ENCODE measurements at regions not wholly inside any gene's neighbourhood (a gene's known extent, or its start where the extent isn't known, plus 50 kb on each side); places are given as distances from the start of the nearest gene placed in this dataset.

DNA sequence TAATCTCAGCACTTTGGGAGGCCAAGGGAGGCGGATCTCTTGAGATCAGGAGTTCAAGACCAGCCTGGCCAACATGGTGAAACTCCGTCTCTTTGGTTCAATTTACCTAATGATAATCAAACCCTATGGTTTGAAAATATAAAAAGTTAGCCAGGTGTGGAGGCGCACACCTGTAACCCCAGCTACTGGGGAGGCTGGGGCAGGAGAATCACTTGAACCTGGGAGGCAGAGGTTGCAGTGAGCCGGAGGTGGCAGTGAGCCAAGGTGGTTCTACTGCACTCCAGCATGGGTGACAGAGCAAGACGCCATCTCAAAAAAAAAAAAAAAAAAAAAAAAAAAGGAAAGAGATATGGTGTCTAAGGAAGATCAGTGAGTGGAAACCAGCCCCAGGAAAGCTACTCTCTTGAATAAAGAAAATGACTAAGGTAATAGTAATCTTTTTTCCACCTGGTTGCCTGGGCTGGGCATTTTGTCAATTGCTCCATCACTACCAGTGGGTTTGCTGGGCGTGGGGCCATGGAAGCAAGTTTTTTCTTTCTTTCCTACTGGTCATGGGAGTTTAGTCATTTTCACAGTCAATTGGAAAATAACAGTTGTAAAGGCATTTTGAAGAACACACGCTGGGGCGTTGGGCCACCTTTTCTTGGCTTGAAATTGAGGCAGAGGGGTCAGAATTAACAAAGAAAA is 387.6 kb upstream of the RGMA start:
- Histone ChIP-seq H3K27ac (peak overlapping the region; percentile 73 to 89 (median 80)), H3K36me3 (no peaks in the 10 kb centered on the region), H3K27me3 (no peaks in the 10 kb centered on the region), H3K9me3 (no peaks in the 10 kb centered on the region), H3K4me1 (peaks cover 16 to 44% (median 18%) of the 10 kb centered on the region in 3 donors), H3K4me3 (no peak overlapping the region)
- intact Hi-C loops (cut with DNase I): no loop called here
- no peak for DNase-seq
- 48 to 53% methylated on average over 8 of the region's 8 CpGs for WGBS, 2 donors
- TF ChIP-seq, protein P1, sequence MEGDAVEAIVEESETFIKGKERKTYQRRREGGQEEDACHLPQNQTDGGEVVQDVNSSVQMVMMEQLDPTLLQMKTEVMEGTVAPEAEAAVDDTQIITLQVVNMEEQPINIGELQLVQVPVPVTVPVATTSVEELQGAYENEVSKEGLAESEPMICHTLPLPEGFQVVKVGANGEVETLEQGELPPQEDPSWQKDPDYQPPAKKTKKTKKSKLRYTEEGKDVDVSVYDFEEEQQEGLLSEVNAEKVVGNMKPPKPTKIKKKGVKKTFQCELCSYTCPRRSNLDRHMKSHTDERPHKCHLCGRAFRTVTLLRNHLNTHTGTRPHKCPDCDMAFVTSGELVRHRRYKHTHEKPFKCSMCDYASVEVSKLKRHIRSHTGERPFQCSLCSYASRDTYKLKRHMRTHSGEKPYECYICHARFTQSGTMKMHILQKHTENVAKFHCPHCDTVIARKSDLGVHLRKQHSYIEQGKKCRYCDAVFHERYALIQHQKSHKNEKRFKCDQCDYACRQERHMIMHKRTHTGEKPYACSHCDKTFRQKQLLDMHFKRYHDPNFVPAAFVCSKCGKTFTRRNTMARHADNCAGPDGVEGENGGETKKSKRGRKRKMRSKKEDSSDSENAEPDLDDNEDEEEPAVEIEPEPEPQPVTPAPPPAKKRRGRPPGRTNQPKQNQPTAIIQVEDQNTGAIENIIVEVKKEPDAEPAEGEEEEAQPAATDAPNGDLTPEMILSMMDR (IDR thresholded peaks at IDR 0.05): no peak

DNA sequence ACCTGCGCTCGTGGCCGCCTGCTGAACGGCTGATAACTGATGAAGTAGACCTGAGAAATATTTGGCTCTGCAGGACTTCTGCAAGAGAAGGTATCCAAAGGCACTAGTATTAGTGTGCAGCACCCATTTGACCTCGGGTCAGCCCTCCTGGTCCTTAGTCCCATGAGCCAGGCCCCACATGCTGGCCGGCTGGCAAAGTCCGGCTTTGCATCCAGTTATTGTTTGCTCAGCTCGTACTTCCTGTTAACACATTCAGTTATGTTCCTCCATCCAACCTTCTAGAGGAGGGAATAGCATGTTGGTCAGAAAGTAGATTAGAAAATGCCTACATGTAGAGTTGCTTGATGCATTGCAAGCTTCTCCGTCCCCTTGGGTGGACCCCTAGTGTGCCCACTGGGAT is 385.7 kb upstream of the RGMA start:
- no peak for DNase-seq
- H3K27ac ChIP-seq: no peak overlapping the region
- H3K36me3 ChIP-seq: no peaks in the 10 kb centered on the region
- TF ChIP-seq, protein P1 (IDR thresholded peaks at IDR 0.05): no peak
- no peak for TF ChIP-seq POLR2A (IDR thresholded peaks at IDR 0.05)
- 85 to 88% methylated on average over 5 to 9 of the region's 9 CpGs for WGBS, 2 donors
- intact Hi-C loops (cut with DNase I): no loop called here
- H3K4me3 ChIP-seq: no peak overlapping the region
- peaks cover 9 to 34% (median 11%) of the 10 kb centered on the region in 3 donors for H3K4me1 ChIP-seq
- no peaks in the 10 kb centered on the region for H3K27me3 ChIP-seq
- no peaks in the 10 kb centered on the region for H3K9me3 ChIP-seq

DNA sequence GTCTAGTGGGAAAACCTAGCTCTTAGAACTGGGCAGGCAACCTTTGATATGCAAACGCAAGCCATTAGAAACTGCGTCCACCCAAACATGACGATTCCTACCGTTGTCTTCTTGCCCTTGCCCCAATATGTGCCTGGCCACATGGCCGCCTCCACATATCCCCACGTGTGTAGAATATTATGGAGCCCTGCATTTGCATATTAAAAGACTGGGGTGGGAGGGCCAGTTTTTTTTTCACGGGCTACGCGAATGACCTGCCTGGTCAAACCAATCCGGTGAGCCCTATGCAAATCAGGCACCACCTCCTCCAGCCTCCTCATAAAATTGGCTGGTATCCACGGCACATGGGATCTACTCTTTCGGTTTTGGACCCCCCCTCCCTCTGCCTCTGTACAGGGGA is 381.0 kb upstream of the RGMA start:
- 88 to 89% methylated on average over 12 of the region's 12 CpGs for WGBS, 2 donors
- no peak for DNase-seq
- no peaks in the 10 kb centered on the region for H3K36me3 ChIP-seq
- no peaks in the 10 kb centered on the region for H3K9me3 ChIP-seq
- no peaks in the 10 kb centered on the region for H3K27me3 ChIP-seq
- H3K4me1 ChIP-seq: peaks cover 0 to 25% (median 13%) of the 10 kb centered on the region in 3 donors
- no peak overlapping the region for H3K27ac ChIP-seq
- no peak overlapping the region for H3K4me3 ChIP-seq
- TF ChIP-seq POLR2A (IDR thresholded peaks at IDR 0.05): no peak
- TF ChIP-seq, protein P1 (IDR thresholded peaks at IDR 0.05): no peak
- intact Hi-C loops (cut with DNase I): no loop called here

DNA sequence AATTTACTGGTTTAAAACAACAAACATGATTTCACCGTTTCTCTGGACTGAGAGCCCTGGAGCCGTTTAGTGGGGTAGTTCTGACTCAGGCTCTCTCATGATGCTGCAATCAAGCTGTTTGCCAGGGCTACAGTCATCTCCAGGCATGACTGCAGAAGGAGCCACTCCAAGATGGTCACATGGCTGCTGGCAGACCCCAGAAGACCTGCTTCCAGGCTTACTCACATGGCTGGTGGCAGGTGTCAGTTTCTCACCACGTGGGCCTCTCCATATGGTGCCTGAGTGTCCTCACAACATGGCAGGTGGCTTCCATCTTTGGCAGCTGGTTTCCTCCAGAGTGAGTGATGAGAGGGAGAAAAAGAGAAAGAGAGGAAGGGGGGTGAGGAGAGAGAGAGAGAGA is 378.3 kb upstream of the RGMA start:
- Histone ChIP-seq H3K27me3 (no peaks in the 10 kb centered on the region), H3K36me3 (no peaks in the 10 kb centered on the region), H3K9me3 (no peaks in the 10 kb centered on the region), H3K4me1 (peaks cover 0 to 32% (median 13%) of the 10 kb centered on the region in 3 donors), H3K27ac (peak overlapping the region in 3 of 4 donors; percentile 11 to 60 (median 29)), H3K4me3 (no peak overlapping the region)
- TF ChIP-seq, protein P1 (IDR thresholded peaks at IDR 0.05): no peak
- TF ChIP-seq POLR2A (IDR thresholded peaks at IDR 0.05): no peak
- 8 to 23% methylated on average over 3 of the region's 3 CpGs for WGBS, 2 donors
- DNase-seq: no peak
- intact Hi-C loops (cut with DNase I): no loop called here

DNA sequence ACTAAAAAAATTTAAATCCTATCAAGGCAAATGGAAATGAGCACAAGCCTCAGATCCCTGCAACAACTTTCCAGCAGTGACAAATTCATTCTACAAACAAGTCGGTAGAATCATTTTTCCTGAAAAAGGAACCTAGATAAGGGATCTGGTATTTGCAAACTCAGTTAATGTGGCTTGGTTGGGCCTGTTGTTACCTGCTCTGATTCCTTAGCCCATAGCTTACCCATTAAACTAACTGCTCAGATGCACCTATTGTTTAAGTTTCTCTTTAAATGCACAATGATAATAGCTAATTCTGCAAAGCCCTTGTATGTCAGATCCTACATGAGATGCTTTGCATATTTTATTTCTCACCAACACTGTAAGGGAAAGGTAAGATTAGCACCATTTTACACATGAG is 377.4 kb upstream of the RGMA start:
- no peaks in the 10 kb centered on the region for H3K27me3 ChIP-seq
- H3K27ac ChIP-seq: peak overlapping the region in 3 of 4 donors; percentile 13 to 60 (median 49)
- peaks cover 0 to 32% (median 13%) of the 10 kb centered on the region in 3 donors for H3K4me1 ChIP-seq
- H3K36me3 ChIP-seq: no peaks in the 10 kb centered on the region
- H3K9me3 ChIP-seq: no peaks in the 10 kb centered on the region
- no peak for DNase-seq
- WGBS, 2 donors: 29 to 56% methylated on average over 1 of the region's 1 CpG
- H3K4me3 ChIP-seq: no peak overlapping the region
- intact Hi-C loops (cut with DNase I): no loop called here
- TF ChIP-seq, protein P1 (IDR thresholded peaks at IDR 0.05): no peak
- no peak for TF ChIP-seq POLR2A (IDR thresholded peaks at IDR 0.05)
